ENCODE measurements at regions not wholly inside any gene's neighbourhood (a gene's known extent, or its start where the extent isn't known, plus 50 kb on each side); places are given as distances from the start of the nearest gene placed in this dataset.

DNA sequence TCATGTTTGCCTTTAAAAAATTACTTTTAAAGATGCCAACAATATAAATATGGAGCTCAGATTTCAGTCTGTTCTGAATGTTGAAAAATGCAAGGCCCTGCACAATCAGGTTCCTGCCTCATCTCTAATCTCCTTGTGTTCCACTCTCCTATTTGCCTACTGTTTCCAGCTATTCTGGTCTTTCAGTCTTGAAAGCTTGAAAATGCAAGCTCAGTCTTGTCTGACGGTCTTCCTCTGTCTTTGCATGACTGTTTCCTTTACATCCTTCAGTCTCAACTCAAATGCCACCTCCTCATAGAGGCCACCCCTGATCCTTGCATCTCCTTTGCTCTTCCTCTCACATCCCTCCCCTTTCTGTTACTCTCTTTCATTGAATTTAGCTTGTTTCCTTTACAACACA lies 354.9 kb downstream of the KIF4B start:
- H3K27ac ChIP-seq (ENCODE audit: insufficient read depth, low read length), result no peak overlapping the region
- H3K4me1 ChIP-seq (ENCODE audit: control insufficient read depth, insufficient read depth, low read length), result no peaks in the 10 kb centered on the region
- H3K4me3 ChIP-seq (ENCODE audit: insufficient read depth, low read depth, low read length), result no peak overlapping the region
- H3K23ac ChIP-seq (ENCODE audit: low read depth, low read length), result no peak overlapping the region
- no peak overlapping the region for H3K9ac ChIP-seq (ENCODE audit: low read depth, low read length)
- no peak for ATAC-seq (ENCODE audit: low read depth)
- no peaks in the 10 kb centered on the region for H3K79me1 ChIP-seq (ENCODE audit: low read depth in 1 of 2, low read length in 2 of 2)
- in situ Hi-C loops (cut with MboI; ENCODE audit: low sequenced_read_pairs), result no loop called here
- no peak overlapping the region for H3K14ac ChIP-seq (replicated peaks; ENCODE audit: low read depth, low read length)
- peaks cover 2% of the 10 kb centered on the region; the same call in 1 of the 2 replicates for H3K9me3 ChIP-seq (ENCODE audit: control insufficient read depth, insufficient read depth, low read length)
- no peaks in the 10 kb centered on the region for H4K20me1 ChIP-seq (ENCODE audit: insufficient read depth, low read length)
- no peak overlapping the region for H3K56ac ChIP-seq (ENCODE audit: extremely low read depth, insufficient read depth, low read length)
- H3K4me2 ChIP-seq (ENCODE audit: low read depth, low read length), result no peak overlapping the region
- no peak overlapping the region for H4K8ac ChIP-seq (ENCODE audit: low read depth in 2 of 2, low read length in 2 of 2)
- no peak overlapping the region for H2AK9ac ChIP-seq (replicated peaks; ENCODE audit: low read depth, low read length, poor library complexity)
- no peak overlapping the region for H2BK15ac ChIP-seq (ENCODE audit: low read depth, low read length)
- dilution Hi-C loops (cut with HindIII; ENCODE audit: low sequenced_read_pairs, unreplicated experiment), result no loop called here
- no peak overlapping the region for H2AK5ac ChIP-seq (ENCODE audit: low read depth, low read length)
- POLR2A ChIA-PET (ENCODE audit: unreplicated experiment), result no interaction called here
- no peak overlapping the region for H3K18ac ChIP-seq (ENCODE audit: low read depth, low read length)
- no peaks in the 10 kb centered on the region for H3K9me1 ChIP-seq (ENCODE audit: insufficient read depth, low read length)
- intact Hi-C loops (cut with micrococcal nuclease), result no loop called here
- no peak overlapping the region for H2BK20ac ChIP-seq (ENCODE audit: low read depth, low read length)
- H2BK5ac ChIP-seq (ENCODE audit: low read depth, low read length, poor library complexity, severe bottlenecking), result no peak overlapping the region
- CTCF ChIA-PET, result no interaction called here
- H4K91ac ChIP-seq (ENCODE audit: insufficient read depth, low read depth, low read length), result no peak overlapping the region
- no peak overlapping the region for H3K4ac ChIP-seq (ENCODE audit: low read depth, low read length)
- WGBS, 2 experiments (ENCODE audit: extremely low coverage in 2 of 2, insufficient read length in 1 of 2), result 0% methylated on average over 1 of the region's 1 CpG; no CpG with 5 or more reads in 1 of the 2 experiments
- no TSS peak for BruUV-seq (replicated peaks)
- no peak for TF ChIP-seq POLR2A (IDR thresholded peaks at IDR 0.05; ENCODE audit: low read depth, low read length)
- TF ChIP-seq FOS (IDR thresholded peaks at IDR 0.05; ENCODE audit: low read depth, low read length), result no peak
- TF ChIP-seq, protein P1, sequence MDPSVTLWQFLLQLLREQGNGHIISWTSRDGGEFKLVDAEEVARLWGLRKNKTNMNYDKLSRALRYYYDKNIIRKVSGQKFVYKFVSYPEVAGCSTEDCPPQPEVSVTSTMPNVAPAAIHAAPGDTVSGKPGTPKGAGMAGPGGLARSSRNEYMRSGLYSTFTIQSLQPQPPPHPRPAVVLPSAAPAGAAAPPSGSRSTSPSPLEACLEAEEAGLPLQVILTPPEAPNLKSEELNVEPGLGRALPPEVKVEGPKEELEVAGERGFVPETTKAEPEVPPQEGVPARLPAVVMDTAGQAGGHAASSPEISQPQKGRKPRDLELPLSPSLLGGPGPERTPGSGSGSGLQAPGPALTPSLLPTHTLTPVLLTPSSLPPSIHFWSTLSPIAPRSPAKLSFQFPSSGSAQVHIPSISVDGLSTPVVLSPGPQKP (IDR thresholded peaks at IDR 0.05; ENCODE audit: borderline replicate concordance, low read depth, low read length), result no peak
- no peak for TF ChIP-seq RAD21 (IDR thresholded peaks at IDR 0.05; ENCODE audit: low read length)
- no peak for TF ChIP-seq NFE2L2 (IDR thresholded peaks at IDR 0.05; ENCODE audit: low read depth, low read length)
- no peak for TF ChIP-seq SMC3 (IDR thresholded peaks at IDR 0.05; ENCODE audit: low read depth, low read length)
- TF ChIP-seq MAZ (IDR thresholded peaks at IDR 0.05; ENCODE audit: borderline replicate concordance, low read depth, low read length), result no peak
- no peak for TF ChIP-seq MAFK (IDR thresholded peaks at IDR 0.05; ENCODE audit: low read depth, low read length)
- no peak for TF ChIP-seq CHD1 (IDR thresholded peaks at IDR 0.05; ENCODE audit: low read depth, low read length)
- TF ChIP-seq MXI1 (IDR thresholded peaks at IDR 0.05; ENCODE audit: borderline replicate concordance, low read depth, low read length), result no peak
- TF ChIP-seq, protein P2, sequence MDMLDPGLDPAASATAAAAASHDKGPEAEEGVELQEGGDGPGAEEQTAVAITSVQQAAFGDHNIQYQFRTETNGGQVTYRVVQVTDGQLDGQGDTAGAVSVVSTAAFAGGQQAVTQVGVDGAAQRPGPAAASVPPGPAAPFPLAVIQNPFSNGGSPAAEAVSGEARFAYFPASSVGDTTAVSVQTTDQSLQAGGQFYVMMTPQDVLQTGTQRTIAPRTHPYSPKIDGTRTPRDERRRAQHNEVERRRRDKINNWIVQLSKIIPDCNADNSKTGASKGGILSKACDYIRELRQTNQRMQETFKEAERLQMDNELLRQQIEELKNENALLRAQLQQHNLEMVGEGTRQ (IDR thresholded peaks at IDR 0.05; ENCODE audit: low read depth, low read length), result no peak
- no peak for TF ChIP-seq BHLHE40 (IDR thresholded peaks at IDR 0.05; ENCODE audit: low read depth, low read length)
- TF ChIP-seq RCOR1 (IDR thresholded peaks at IDR 0.05; ENCODE audit: insufficient replicate concordance, low read length), result no peak
- TF ChIP-seq CEBPB (IDR thresholded peaks at IDR 0.05; ENCODE audit: low read depth, low read length), result no peak
- TF ChIP-seq, protein P3, sequence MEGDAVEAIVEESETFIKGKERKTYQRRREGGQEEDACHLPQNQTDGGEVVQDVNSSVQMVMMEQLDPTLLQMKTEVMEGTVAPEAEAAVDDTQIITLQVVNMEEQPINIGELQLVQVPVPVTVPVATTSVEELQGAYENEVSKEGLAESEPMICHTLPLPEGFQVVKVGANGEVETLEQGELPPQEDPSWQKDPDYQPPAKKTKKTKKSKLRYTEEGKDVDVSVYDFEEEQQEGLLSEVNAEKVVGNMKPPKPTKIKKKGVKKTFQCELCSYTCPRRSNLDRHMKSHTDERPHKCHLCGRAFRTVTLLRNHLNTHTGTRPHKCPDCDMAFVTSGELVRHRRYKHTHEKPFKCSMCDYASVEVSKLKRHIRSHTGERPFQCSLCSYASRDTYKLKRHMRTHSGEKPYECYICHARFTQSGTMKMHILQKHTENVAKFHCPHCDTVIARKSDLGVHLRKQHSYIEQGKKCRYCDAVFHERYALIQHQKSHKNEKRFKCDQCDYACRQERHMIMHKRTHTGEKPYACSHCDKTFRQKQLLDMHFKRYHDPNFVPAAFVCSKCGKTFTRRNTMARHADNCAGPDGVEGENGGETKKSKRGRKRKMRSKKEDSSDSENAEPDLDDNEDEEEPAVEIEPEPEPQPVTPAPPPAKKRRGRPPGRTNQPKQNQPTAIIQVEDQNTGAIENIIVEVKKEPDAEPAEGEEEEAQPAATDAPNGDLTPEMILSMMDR (conservative IDR thresholded peaks at IDR 0.05; ENCODE audit: low read depth, low read length), result no peak
- no peak overlapping the region for H2AFZ ChIP-seq (replicated peaks; ENCODE audit: low read length, poor library complexity)
- DNase-seq, result no peak
- no peaks in the 10 kb centered on the region for H3K36me3 ChIP-seq (ENCODE audit: control insufficient read depth, insufficient read depth, low read length)
- no peak overlapping the region for H4K5ac ChIP-seq (ENCODE audit: low read depth, low read length)
- no peak overlapping the region for H2BK120ac ChIP-seq (ENCODE audit: low read depth, low read length)
- H3K27me3 ChIP-seq (ENCODE audit: control insufficient read depth, insufficient read depth, low read length), result no peaks in the 10 kb centered on the region
